ENCODE measurements at regions not wholly inside any gene's neighbourhood (a gene's known extent, or its start where the extent isn't known, plus 50 kb on each side); places are given as distances from the start of the nearest gene placed in this dataset.

DNA sequence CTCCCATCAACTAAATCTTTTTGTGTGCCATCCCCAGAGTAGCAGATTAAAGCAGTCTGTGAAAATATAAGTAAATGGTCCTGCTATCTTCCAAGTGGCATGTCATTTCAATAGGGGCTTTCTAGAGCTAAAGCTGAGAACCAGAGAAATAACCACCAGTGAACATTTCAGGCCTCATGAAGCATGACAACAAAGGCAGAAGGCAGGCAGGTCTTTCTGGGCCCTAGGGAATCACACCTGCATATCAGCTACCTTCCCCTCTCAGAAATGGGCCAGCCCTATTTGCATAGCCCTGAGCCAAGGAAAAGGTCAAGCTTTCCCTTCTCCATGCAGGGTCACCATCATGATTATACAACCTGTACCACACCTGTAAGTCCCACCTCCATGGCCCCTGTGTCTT lies 205.3 kb downstream of the DEPDC1B start:
- TF ChIP-seq POLR2A (IDR thresholded peaks at IDR 0.05), result no peak
- TF ChIP-seq, protein P1, sequence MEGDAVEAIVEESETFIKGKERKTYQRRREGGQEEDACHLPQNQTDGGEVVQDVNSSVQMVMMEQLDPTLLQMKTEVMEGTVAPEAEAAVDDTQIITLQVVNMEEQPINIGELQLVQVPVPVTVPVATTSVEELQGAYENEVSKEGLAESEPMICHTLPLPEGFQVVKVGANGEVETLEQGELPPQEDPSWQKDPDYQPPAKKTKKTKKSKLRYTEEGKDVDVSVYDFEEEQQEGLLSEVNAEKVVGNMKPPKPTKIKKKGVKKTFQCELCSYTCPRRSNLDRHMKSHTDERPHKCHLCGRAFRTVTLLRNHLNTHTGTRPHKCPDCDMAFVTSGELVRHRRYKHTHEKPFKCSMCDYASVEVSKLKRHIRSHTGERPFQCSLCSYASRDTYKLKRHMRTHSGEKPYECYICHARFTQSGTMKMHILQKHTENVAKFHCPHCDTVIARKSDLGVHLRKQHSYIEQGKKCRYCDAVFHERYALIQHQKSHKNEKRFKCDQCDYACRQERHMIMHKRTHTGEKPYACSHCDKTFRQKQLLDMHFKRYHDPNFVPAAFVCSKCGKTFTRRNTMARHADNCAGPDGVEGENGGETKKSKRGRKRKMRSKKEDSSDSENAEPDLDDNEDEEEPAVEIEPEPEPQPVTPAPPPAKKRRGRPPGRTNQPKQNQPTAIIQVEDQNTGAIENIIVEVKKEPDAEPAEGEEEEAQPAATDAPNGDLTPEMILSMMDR (IDR thresholded peaks at IDR 0.05), result no peak
